CD14-positive monocyte (primary cell): ENCODE measurements at regions not wholly inside any gene's neighbourhood (a gene's known extent, or its start where the extent isn't known, plus 50 kb on each side); places are given as distances from the start of the nearest gene placed in this dataset.

Experiments
- DNase-seq, 3 donors: peaks; one replicate each; pipeline ENCODE4 v3.0.0-alpha.2; 2011 to 2022
- H2AFZ ChIP-seq: 2 replicates; pipeline ENCODE4 v1.6.0; 2012; ENCODE audit warnings: mild to moderate bottlenecking, low read depth, low read length, inconsistent platforms; ENCODE audit not compliant: insufficient read depth, poor library complexity, severe bottlenecking
- H3K27ac ChIP-seq, 2 donors: 1 replicate in 1 of 2; 2 replicates in 1 of 2; pipeline ENCODE4 v1.5.1; 2012 to 2013; ENCODE audit warnings: low read length in 2 of 2, control low read depth in 1 of 2, inconsistent platforms in 1 of 2, low read depth in 1 of 2, mild to moderate bottlenecking in 1 of 2
- H3K27me3 ChIP-seq, 2 donors: one replicate each; pipeline versions ENCODE4 v1.6.0 to v1.6.1; 2011 to 2013; ENCODE audit warnings: low read length in 2 of 2; ENCODE audit not compliant: control insufficient read depth in 2 of 2, insufficient read depth in 2 of 2
- H3K36me3 ChIP-seq, 2 donors: replicated peaks in 1 of 2; 1 replicate in 1 of 2; 2 replicates in 1 of 2; pipeline versions ENCODE4 v1.5.1 to v1.6.1; 2012 to 2013; ENCODE audit warnings: low read length in 2 of 2, control low read depth in 1 of 2, inconsistent platforms in 1 of 2, mild to moderate bottlenecking in 1 of 2; ENCODE audit not compliant: insufficient read depth in 2 of 2, control insufficient read depth in 1 of 2
- H3K4me1 ChIP-seq, 2 donors: 1 replicate in 1 of 2; 2 replicates in 1 of 2; pipeline versions ENCODE4 v1.5.1 to v1.6.1; 2012 to 2013; ENCODE audit warnings: low read length in 2 of 2, control low read depth in 1 of 2, inconsistent platforms in 1 of 2, mild to moderate bottlenecking in 1 of 2, moderate library complexity in 1 of 2; ENCODE audit not compliant: insufficient read depth in 2 of 2, control insufficient read depth in 1 of 2
- H3K4me2 ChIP-seq: replicated peaks from 2 replicates; pipeline ENCODE3; 2012; ENCODE audit warnings: low read length, moderate library complexity, mild to moderate bottlenecking; ENCODE audit not compliant: poor library complexity, severe bottlenecking; ENCODE audit errors: extremely low read depth
- H3K4me3 ChIP-seq, 3 experiments: fragments of 200-600 bp in 1 of 3; sonication (generic) in 1 of 3; replicated peaks in 1 of 3; 1 replicate in 2 of 3; 2 replicates in 1 of 3; pipeline ENCODE4 v1.5.1; 2011 to 2013; ENCODE audit warnings: low read length in 3 of 3, mild to moderate bottlenecking in 3 of 3, control low read depth in 2 of 3, low read depth in 2 of 3, inconsistent platforms in 1 of 3, moderate library complexity in 1 of 3
- H3K79me2 ChIP-seq: 2 replicates; pipeline ENCODE4 v1.6.0; 2012; ENCODE audit warnings: mild to moderate bottlenecking, control low read depth, inconsistent platforms, low read length, moderate library complexity; ENCODE audit not compliant: insufficient read depth
- H3K9ac ChIP-seq: 2 replicates; pipeline ENCODE4 v1.6.0; 2017; ENCODE audit warnings: low read length, mild to moderate bottlenecking; ENCODE audit not compliant: insufficient read depth, poor library complexity, severe bottlenecking
- H3K9me3 ChIP-seq, 2 donors: replicated peaks in 1 of 2; 1 replicate in 1 of 2; 2 replicates in 1 of 2; pipeline versions ENCODE4 v1.5.1 to v1.6.1; 2012 to 2013; ENCODE audit warnings: low read length in 2 of 2, control low read depth in 1 of 2; ENCODE audit not compliant: control insufficient read depth in 1 of 2, insufficient read depth in 1 of 2
- H4K20me1 ChIP-seq: 2 replicates; pipeline ENCODE4 v1.6.0; 2012; ENCODE audit warnings: mild to moderate bottlenecking, low read length, control low read depth, moderate library complexity; ENCODE audit not compliant: insufficient read depth
- H3K27ac Mint-ChIP-seq, 7 donors: one replicate each; pipeline ENCODE4 v1.8.0; 2020; ENCODE audit warnings: mild to moderate bottlenecking in 7 of 7, mixed read lengths in 7 of 7, moderate library complexity in 6 of 7, inconsistent platforms in 2 of 7
- H3K27me3 Mint-ChIP-seq, 3 donors: one replicate each; pipeline ENCODE4 v1.8.0; 2021 to 2022; ENCODE audit warnings: low read depth in 3 of 3, mild to moderate bottlenecking in 3 of 3, mixed read lengths in 3 of 3, moderate library complexity in 3 of 3, inconsistent platforms in 1 of 3
- H3K36me3 Mint-ChIP-seq, 2 donors: one replicate each; pipeline ENCODE4 v1.8.0; 2020; ENCODE audit warnings: mixed read lengths in 2 of 2, inconsistent platforms in 1 of 2, mild to moderate bottlenecking in 1 of 2
- H3K4me1 Mint-ChIP-seq: one replicate; pipeline ENCODE4 v1.8.0; 2020; ENCODE audit warnings: mild to moderate bottlenecking, mixed read lengths
- H3K4me3 Mint-ChIP-seq, 2 donors: one replicate each; pipeline ENCODE4 v1.8.0; 2020; ENCODE audit warnings: mild to moderate bottlenecking in 2 of 2, mixed read lengths in 2 of 2, moderate library complexity in 1 of 2
- H3K9me3 Mint-ChIP-seq, 7 donors: one replicate each; pipeline ENCODE4 v1.8.0; 2020 to 2022; ENCODE audit warnings: mixed read lengths in 7 of 7, mild to moderate bottlenecking in 6 of 7, moderate library complexity in 6 of 7, inconsistent platforms in 2 of 7
- WGBS: methylation state at CpG from one replicate; pipeline ENCODE4 v1.1.5; 2013; ENCODE audit warnings: missing lambda C conversion rate; ENCODE audit not compliant: insufficient coverage; 5-methylcytosine and 5-hydroxymethylcytosine counted together
- intact Hi-C, 2 donors: fragments of 100-400 bp; cut with micrococcal nuclease; formaldehyde crosslinking; loops; one replicate each; pipeline versions ENCODE4 v1.15.0 to v1.15.1; 2023
- TF ChIP-seq, protein P1 (sequence below): fragments of 200-600 bp; IDR thresholded peaks from one replicate; pipeline ENCODE4 v1.8.0; 2022; ENCODE audit warnings: antibody characterized with exemption, mild to moderate bottlenecking

DNA sequence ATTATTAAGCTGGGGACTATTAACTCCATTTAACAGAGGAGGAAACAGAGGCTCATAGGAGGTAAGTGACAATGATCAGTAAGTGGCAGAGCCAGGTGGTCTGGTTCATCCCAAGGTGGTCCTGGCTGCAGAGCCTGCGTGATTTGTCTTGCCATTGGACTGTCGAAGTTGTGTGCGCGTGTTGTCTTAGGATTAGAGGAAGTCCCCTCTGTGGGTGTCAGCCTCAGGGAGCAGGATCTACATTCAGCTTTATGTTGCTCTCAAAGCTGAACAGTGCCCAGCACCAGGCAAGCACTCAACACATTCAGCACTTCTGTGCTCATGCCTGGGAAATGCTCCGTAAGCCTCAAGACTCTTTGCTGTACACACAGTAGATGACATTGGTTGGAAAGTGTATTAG, 139.5 kb downstream of the HERPUD2 start:
- Mint-ChIP-seq H3K4me3 (no peak overlapping the region), H3K27me3 (peaks cover 2 to 8% (median 2%) of the 10 kb centered on the region in 3 donors), H3K27ac (no peak overlapping the region), H3K4me1 (peaks cover 15% of the 10 kb centered on the region), H3K9me3 (peaks cover 0 to 8% (median 2%) of the 10 kb centered on the region in 7 donors), H3K36me3 (no peaks in the 10 kb centered on the region)
- Histone ChIP-seq H4K20me1 (no peaks in the 10 kb centered on the region), H3K4me2 (no peak overlapping the region), H3K27me3 (peaks cover 0 to 3% of the 10 kb centered on the region in 2 donors), H3K4me3 (no peak overlapping the region), H3K9me3 (no peaks in the 10 kb centered on the region), H3K9ac (no peak overlapping the region), H3K79me2 (no peaks in the 10 kb centered on the region), H3K27ac (no peak overlapping the region), H2AFZ (no peak overlapping the region), H3K4me1 (peaks cover 14% of the 10 kb centered on the region in 2 donors), H3K36me3 (no peaks in the 10 kb centered on the region)
- intact Hi-C loops = no loop called here
- 97% methylated on average over 4 of the region's 5 CpGs for whole genome bisulfite sequencing
- DNase-seq = no peak
- TF ChIP-seq, protein P1, sequence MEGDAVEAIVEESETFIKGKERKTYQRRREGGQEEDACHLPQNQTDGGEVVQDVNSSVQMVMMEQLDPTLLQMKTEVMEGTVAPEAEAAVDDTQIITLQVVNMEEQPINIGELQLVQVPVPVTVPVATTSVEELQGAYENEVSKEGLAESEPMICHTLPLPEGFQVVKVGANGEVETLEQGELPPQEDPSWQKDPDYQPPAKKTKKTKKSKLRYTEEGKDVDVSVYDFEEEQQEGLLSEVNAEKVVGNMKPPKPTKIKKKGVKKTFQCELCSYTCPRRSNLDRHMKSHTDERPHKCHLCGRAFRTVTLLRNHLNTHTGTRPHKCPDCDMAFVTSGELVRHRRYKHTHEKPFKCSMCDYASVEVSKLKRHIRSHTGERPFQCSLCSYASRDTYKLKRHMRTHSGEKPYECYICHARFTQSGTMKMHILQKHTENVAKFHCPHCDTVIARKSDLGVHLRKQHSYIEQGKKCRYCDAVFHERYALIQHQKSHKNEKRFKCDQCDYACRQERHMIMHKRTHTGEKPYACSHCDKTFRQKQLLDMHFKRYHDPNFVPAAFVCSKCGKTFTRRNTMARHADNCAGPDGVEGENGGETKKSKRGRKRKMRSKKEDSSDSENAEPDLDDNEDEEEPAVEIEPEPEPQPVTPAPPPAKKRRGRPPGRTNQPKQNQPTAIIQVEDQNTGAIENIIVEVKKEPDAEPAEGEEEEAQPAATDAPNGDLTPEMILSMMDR = no peak

DNA sequence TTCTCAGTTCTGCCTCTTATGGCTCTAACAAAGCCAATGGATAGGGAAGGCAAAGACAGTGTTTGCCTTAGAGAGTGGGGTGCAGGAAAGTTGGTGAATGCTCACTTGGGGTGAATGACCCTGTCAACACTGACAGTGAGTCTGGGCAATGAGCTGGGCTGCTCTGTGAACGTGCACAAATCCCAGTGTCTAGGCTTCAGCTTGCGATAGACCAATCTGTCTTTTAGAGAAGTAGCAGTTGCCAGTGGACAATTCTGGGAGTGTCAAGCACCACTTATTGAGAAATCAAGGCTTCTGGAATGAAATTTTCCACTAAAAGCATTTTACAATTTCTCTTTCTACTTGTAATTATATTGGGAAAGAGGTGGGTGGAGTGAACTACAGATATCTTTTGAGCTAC, 141.4 kb downstream of the HERPUD2 start:
- Mint-ChIP-seq H3K9me3 (peaks cover 0 to 6% (median 2%) of the 10 kb centered on the region in 7 donors), H3K4me3 (no peak overlapping the region), H3K27ac (no peak overlapping the region), H3K27me3 (peaks cover 2 to 7% (median 6%) of the 10 kb centered on the region in 3 donors), H3K4me1 (peaks cover 15% of the 10 kb centered on the region), H3K36me3 (no peaks in the 10 kb centered on the region)
- DNase-seq = no peak
- no CpG with 5 or more reads among the region's 2 CpGs for WGBS
- Histone ChIP-seq H3K27ac (no peak overlapping the region), H3K9ac (no peak overlapping the region), H3K79me2 (no peaks in the 10 kb centered on the region), H3K4me3 (no peak overlapping the region), H3K27me3 (peaks cover 0 to 3% of the 10 kb centered on the region in 2 donors), H4K20me1 (no peaks in the 10 kb centered on the region), H2AFZ (no peak overlapping the region), H3K9me3 (no peaks in the 10 kb centered on the region), H3K36me3 (no peaks in the 10 kb centered on the region), H3K4me2 (no peak overlapping the region), H3K4me1 (peaks cover 14% of the 10 kb centered on the region in 2 donors)
- intact Hi-C loops = no loop called here
- TF ChIP-seq, protein P1 = no peak
